Left ventricle myocardium inferior (tissue), 1 donor: ENCODE measurements at regions not wholly inside any gene's neighbourhood (a gene's known extent, or its start where the extent isn't known, plus 50 kb on each side); places are given as distances from the start of the nearest gene placed in this dataset.

Source experiments
- DNase-seq: peaks from one replicate; pipeline ENCODE4 v3.0.0-alpha.2; 2020
- H3K27ac ChIP-seq: fragments of 200-600 bp; replicated peaks from 2 replicates; pipeline ENCODE4 v1.8.0; 2021
- H3K27me3 ChIP-seq: fragments of 200-600 bp; 2 replicates; pipeline ENCODE4 v1.8.0; 2021; ENCODE audit warnings: low read depth
- H3K36me3 ChIP-seq: fragments of 200-600 bp; 2 replicates; pipeline ENCODE4 v1.8.0; 2021
- H3K4me1 ChIP-seq: fragments of 200-600 bp; 2 replicates; pipeline ENCODE4 v1.8.0; 2021
- H3K4me3 ChIP-seq: fragments of 200-600 bp; 2 replicates; pipeline ENCODE4 v1.8.0; 2021; ENCODE audit warnings: mild to moderate bottlenecking, moderate library complexity
- H3K9me3 ChIP-seq: fragments of 200-600 bp; replicated peaks from 2 replicates; pipeline ENCODE4 v1.8.0; 2021
- CTCF ChIP-seq: fragments of 200-600 bp; IDR thresholded peaks from 2 replicates; pipeline ENCODE4 v1.8.0; 2021; ENCODE audit warnings: antibody characterized with exemption, mild to moderate bottlenecking, borderline replicate concordance
- intact Hi-C: fragments of 100-400 bp; cut with micrococcal nuclease; formaldehyde crosslinking; loops from one replicate; pipeline ENCODE4 v1.11.0; 2022
- donor health status: DM: no; HTN: yes; CAD: no; lungs with severe emphysema.

GRCh38 chr15:39242345-39242744 lies 338.5 kb upstream of the THBS1 start:
- Histone ChIP-seq H3K36me3 (no peaks in the 10 kb centered on the region), H3K9me3 (peaks cover 7% of the 10 kb centered on the region), H3K4me3 (no peak overlapping the region), H3K4me1 (no peaks in the 10 kb centered on the region), H3K27ac (no peak overlapping the region), H3K27me3 (no peaks in the 10 kb centered on the region)
- no peak for TF ChIP-seq CTCF
- no peak for DNase-seq
- intact Hi-C loops: no loop called here

- intact Hi-C loops: no loop called here
- Histone ChIP-seq H3K36me3 (no peaks in the 10 kb centered on the region), H3K27ac (no peak overlapping the region), H3K4me3 (no peak overlapping the region), H3K9me3 (peaks cover 7% of the 10 kb centered on the region), H3K27me3 (no peaks in the 10 kb centered on the region), H3K4me1 (peaks cover 10% of the 10 kb centered on the region)
- TF ChIP-seq CTCF: no peak
- DNase-seq: no peak
Measured at GRCh38 chr15:39243396-39243795, 337.5 kb upstream of the THBS1 start.

GRCh38 chr15:39244776-39245175 lies 336.1 kb upstream of the THBS1 start:
- Histone ChIP-seq H3K4me3 (no peak overlapping the region), H3K27me3 (no peaks in the 10 kb centered on the region), H3K27ac (no peak overlapping the region), H3K36me3 (no peaks in the 10 kb centered on the region), H3K9me3 (peaks cover 7% of the 10 kb centered on the region), H3K4me1 (peaks cover 15% of the 10 kb centered on the region)
- no peak for TF ChIP-seq CTCF
- intact Hi-C loops: no loop called here
- DNase-seq: no peak

- Histone ChIP-seq H3K27me3 (no peaks in the 10 kb centered on the region), H3K4me3 (no peak overlapping the region), H3K27ac (no peak overlapping the region), H3K4me1 (peaks cover 15% of the 10 kb centered on the region), H3K36me3 (no peaks in the 10 kb centered on the region), H3K9me3 (no peaks in the 10 kb centered on the region)
- DNase-seq: no peak
- intact Hi-C loops: no loop called here
- no peak for TF ChIP-seq CTCF
Measured at GRCh38 chr15:39246523-39246922, 334.4 kb upstream of the THBS1 start.

- intact Hi-C loops: no loop called here
- Histone ChIP-seq H3K4me3 (no peak overlapping the region), H3K9me3 (no peaks in the 10 kb centered on the region), H3K27me3 (no peaks in the 10 kb centered on the region), H3K27ac (peak overlapping the region; percentile 31), H3K36me3 (no peaks in the 10 kb centered on the region), H3K4me1 (peaks cover 15% of the 10 kb centered on the region)
- DNase-seq: no peak
- no peak for TF ChIP-seq CTCF
Measured at GRCh38 chr15:39247574-39247973, 333.3 kb upstream of the THBS1 start.

GRCh38 chr15:39248204-39248603 lies 332.7 kb upstream of the THBS1 start:
- H3K9me3 ChIP-seq: no peaks in the 10 kb centered on the region
- peak; percentile 42 for DNase-seq
- H3K27ac ChIP-seq: peak overlapping the region; percentile 31
- intact Hi-C loops: no loop called here
- H3K4me1 ChIP-seq: peaks cover 15% of the 10 kb centered on the region
- no peak for TF ChIP-seq CTCF
- no peak overlapping the region for H3K4me3 ChIP-seq
- no peaks in the 10 kb centered on the region for H3K27me3 ChIP-seq
- no peaks in the 10 kb centered on the region for H3K36me3 ChIP-seq
